GM19351 (cell line): ENCODE measurements at regions not wholly inside any gene's neighbourhood (a gene's known extent, or its start where the extent isn't known, plus 50 kb on each side); places are given as distances from the start of the nearest gene placed in this dataset.
"Not testable (repeated sequence)": the region's sequence is repeated elsewhere in the genome, so short reads cannot be mapped to it uniquely, and the experiment has no call there.

Experiments
- ATAC-seq: cut with Tn5 transposase; IDR thresholded peaks from one replicate; pipeline ENCODE4 v1.9.1; 2021; ENCODE audit warnings: mild to moderate bottlenecking, moderate library complexity; ENCODE audit not compliant: unreplicated experiment

- no peak for ATAC-seq
These were observed 817.9 kb upstream of the NEGR1 start for GRCh38 chr1:73100216-73100615.

- no peak for ATAC-seq
These were observed 815.6 kb upstream of the NEGR1 start for GRCh38 chr1:73097917-73098316.

- no peak for ATAC-seq
These were observed 814.5 kb upstream of the NEGR1 start for GRCh38 chr1:73096841-73097240.

DNA sequence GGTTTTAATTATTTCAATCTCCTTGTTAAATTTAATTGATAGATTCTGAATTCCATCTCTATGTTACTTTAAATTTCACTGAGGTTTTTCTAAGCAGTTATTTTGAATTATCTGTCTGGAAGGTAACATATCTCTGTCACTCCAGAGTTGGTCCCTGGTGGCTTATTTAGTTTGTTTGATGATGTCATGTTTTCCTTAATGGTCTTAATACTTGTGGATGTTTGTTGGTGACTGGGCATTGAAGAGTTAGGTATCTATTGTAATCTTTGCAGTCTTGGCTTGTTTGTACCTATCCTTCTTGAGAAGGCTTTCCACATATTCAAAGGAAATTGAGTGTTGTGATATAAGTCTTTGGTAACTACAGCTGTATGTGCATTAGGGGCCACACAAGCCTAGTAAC is 810.0 kb upstream of the NEGR1 start:
- ATAC-seq = no peak

DNA sequence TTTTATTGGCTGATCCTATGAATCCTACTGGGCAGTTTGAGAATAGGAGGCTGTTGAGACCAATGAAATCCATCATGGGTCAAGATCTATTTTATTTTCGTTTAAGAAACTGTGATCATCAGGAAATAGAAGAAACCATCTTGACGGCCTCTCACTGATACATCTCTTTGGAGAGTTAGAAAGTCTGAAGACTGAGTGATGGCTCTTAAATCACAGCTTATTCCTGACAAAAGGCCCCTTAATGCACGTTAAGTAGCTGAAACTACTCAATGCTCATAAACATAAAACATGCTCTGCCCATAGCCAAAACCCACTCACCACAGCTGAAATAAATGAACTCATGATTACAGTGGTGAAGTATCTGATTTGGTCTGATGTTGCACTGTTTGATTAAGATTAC is 784.5 kb upstream of the NEGR1 start:
- no peak for ATAC-seq

GRCh38 chr1:73065339-73066041 is 783.2 kb upstream of the NEGR1 start:
- no peak for ATAC-seq

- no peak for ATAC-seq
These were observed 774.5 kb upstream of the NEGR1 start for GRCh38 chr1:73056826-73057225.

- no peak for ATAC-seq
These were observed 762.1 kb upstream of the NEGR1 start for GRCh38 chr1:73044241-73045036.

DNA sequence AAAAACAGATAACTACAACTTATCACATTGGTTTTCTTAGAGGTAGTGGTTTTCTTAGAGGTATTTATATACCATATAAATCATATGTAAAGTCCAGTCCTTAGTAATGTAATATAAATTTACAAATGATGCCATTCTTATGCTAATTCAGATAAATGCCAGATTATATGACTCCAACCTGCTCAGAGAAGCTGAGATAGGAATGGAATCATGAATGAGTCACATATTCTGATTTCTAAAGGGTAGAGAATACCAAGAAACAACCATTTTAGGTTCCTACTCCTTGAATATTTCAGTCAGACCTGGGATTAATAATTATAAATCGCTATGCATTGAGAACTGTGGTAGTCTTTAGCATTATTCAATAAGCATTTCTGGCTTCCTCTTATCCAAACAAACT is 760.1 kb upstream of the NEGR1 start:
- no peak for ATAC-seq

GRCh38 chr1:73040811-73041210 is 758.5 kb upstream of the NEGR1 start:
- no peak for ATAC-seq

- no peak for ATAC-seq
These were observed 751.9 kb upstream of the NEGR1 start for GRCh38 chr1:73034271-73034670.

DNA sequence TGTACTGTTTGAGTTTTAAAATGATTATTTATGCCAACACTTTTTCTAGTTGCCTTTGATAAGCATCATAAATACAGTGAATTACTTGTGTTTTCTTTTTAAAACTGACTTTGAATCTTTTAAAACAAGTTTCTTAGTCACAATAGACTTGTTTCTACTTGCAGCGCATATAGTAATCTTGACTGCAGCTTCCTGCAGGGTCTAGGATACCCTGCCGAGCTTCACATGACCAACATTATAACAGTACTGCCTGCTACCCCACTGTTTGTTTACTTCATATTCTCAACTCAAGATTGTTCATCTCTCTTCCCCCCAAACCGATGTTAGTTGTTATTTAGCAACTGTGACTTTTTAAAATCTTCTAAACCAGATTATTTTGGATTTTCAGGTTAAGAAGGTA is 751.3 kb upstream of the NEGR1 start:
- no peak for ATAC-seq

DNA sequence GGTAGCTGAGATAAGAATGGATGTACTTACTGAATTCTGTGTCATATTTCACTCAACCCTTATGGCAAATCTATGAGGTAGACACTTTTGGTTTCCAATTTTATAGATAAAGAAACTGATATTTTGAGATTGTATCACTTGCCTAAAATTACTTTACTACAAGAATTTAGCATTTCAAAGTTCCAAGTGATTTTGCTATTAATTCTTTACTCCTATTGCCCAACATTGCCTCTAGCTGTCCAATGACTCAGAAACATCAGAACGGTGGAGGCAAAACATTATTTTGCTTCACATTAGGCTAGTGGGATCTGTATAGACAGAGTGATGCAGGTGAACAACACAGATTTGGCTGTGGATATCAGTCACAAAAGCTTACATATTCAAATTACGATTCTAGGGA is 747.2 kb upstream of the NEGR1 start:
- no peak for ATAC-seq

DNA sequence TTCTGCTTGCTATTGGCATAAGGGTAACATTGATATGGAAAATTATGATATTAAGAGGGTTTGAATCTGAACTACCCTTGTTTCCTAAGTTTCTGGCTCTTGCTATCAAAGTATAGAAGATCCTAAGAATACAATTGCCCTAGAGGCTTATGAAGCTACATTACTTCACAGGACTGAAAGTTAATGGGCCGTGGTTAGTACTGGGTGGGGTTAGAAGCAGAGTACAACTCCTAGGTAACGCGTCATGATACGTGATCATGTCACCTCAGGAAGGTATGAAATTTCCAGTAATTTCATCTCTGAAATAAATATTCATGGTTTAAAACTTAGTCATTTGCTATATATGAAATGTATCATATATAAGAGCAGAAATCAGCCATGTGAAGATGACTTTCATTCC is 743.8 kb upstream of the NEGR1 start:
- ATAC-seq = no peak

- no peak for ATAC-seq
These were observed 727.6 kb upstream of the NEGR1 start for GRCh38 chr1:73009938-73010337.

DNA sequence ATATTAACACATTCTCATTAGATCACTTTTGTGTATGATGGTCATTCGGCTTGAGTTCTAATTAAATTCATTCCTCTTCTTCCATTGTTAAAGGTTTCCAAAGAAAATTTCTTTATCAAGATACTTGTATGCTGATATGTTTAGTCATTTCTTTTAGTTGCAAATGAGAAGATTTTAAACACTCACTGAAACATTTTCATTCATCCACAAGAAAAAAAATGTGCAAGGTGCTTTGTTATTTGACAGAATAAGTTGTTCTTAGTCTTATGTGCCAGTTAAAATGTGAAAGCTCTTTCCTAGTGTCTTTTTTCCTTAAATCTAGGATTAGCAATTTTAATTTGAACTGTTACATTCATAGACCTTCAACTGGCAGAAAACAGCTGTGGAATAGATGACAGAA is 727.0 kb upstream of the NEGR1 start:
- ATAC-seq = no peak

- no peak for ATAC-seq
These were observed 715.3 kb upstream of the NEGR1 start for GRCh38 chr1:72997624-72998023.

GRCh38 chr1:72997041-72997440 is 714.7 kb upstream of the NEGR1 start:
- ATAC-seq = no peak

- not testable (repeated sequence) for ATAC-seq
These were observed 705.5 kb upstream of the NEGR1 start for GRCh38 chr1:72987871-72988270.

- no peak for ATAC-seq
These were observed 704.4 kb upstream of the NEGR1 start for GRCh38 chr1:72986591-72987290.

DNA sequence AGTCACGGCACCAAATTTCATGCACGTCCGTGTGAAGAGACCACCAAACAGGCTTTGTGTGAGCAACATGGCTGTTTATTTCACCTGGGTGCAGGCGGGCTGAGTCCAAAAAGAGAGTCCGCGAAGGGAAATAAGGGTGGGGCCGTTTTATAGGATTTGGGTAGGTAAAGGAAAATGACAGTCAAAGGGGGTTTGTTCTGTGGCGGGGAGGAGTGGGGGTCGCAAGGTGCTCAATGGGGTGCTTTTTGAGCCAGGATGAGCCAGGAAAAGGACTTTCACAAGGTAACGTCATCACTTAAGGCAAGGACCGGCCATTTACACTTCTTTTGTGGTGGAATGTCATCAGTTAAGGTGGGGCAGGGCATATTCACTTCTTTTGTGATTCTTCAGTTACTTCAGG is 702.7 kb upstream of the NEGR1 start:
- ATAC-seq = not testable (repeated sequence)

GRCh38 chr1:72983011-72983410 is 700.7 kb upstream of the NEGR1 start:
- ATAC-seq = not testable (repeated sequence)
